DMS153 treated with DMSO at 0.1 percent for 48 hours (cell line): ENCODE measurements at regions not wholly inside any gene's neighbourhood (a gene's known extent, or its start where the extent isn't known, plus 50 kb on each side); places are given as distances from the start of the nearest gene placed in this dataset.
A peak's percentile ranks its signal among the peaks of the same experiment; 100 is the strongest.
"Not testable (repeated sequence)": the region's sequence is repeated elsewhere in the genome, so short reads cannot be mapped to it uniquely, and the experiment has no call there.

Experiments used
- DNase-seq: peaks from one replicate; lab custom pipeline; 2025; ENCODE audit not compliant: unreplicated experiment; lab: John Stamatoyannopoulos, UW

DNA sequence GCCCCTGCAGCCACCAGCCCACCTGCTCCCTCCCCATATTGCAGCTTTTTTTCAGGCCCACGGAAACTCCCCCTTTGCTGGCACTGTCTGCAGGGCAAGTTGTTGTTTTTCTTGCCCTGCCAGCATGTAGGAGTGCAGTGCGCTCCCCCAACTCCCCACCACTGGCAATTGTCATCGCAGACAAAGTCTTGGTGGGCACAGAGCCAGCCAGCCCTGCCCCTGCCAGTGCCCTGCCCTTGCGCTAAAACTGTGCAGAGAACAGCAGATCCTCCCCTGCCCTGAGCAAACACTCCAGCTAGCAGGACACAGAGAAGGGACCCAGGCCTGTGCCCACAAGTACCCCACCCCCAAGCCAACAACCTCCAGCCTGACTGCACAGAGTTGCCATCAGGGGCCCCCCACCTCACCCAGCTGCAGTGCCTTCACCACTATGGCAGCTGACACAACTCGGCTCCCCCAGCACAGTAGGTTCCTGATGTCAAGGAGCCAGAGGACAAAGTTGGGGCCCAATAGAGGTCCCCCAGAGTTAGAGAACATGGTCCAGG is 158.1 kb upstream of the ARHGAP42 start:
- no peak for DNase-seq

DNA sequence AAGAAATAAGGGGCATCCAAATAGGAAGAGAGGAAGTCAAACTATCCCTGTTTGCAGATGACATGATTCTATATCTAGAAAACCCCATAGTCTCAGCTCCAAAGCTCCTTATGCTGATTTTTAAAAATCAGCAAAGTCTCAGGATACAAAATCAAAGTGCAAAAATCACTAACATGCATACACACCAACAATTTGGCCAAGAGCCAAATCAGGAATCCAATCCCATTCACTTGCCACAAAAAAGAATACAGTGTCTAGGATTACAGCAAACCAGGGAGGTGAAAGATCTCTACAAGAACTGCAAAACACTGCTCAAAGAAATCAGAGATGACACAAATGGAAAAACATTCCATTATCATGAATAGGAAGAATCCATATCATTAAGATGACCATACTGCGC is 155.8 kb upstream of the ARHGAP42 start:
- not testable (repeated sequence) for DNase-seq

GRCh38 chr11:100536979-100537378 is 150.1 kb upstream of the ARHGAP42 start:
- DNase-seq: no peak

- no peak for DNase-seq
Observed at GRCh38 chr11:100543386-100543785, 143.7 kb upstream of the ARHGAP42 start.

- no peak for DNase-seq
Observed at GRCh38 chr11:100545556-100545955, 141.5 kb upstream of the ARHGAP42 start.

- DNase-seq: no peak
Observed at GRCh38 chr11:100545970-100546369, 141.1 kb upstream of the ARHGAP42 start.

DNA sequence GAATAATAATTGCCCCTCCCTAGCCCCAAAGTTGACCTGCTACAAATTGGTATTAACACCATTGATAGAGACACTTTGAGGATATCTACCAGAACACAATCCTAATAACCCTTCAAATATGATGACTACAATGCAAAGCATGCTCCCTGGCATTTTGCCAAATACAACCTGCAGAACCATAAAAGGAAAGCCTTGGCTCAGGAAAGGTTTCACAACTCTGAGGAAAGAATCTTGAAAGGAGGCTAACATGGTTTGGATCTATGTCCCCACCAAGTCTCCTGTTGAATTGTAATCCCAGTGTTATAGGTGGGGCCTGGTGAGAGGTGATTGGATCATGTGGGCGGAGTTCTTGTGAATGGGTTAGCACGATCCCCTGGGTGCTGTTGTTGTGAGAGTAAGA is 140.4 kb upstream of the ARHGAP42 start:
- DNase-seq: no peak

- no peak for DNase-seq
Observed at GRCh38 chr11:100550298-100550697, 136.8 kb upstream of the ARHGAP42 start.

- no peak for DNase-seq
Observed at GRCh38 chr11:100550912-100551632, 136.0 kb upstream of the ARHGAP42 start.

- no peak for DNase-seq
Observed at GRCh38 chr11:100555931-100556330, 131.2 kb upstream of the ARHGAP42 start.

GRCh38 chr11:100556781-100557180 is 130.3 kb upstream of the ARHGAP42 start:
- no peak for DNase-seq

- no peak for DNase-seq
Observed at GRCh38 chr11:100557830-100558611, 129.1 kb upstream of the ARHGAP42 start.

DNA sequence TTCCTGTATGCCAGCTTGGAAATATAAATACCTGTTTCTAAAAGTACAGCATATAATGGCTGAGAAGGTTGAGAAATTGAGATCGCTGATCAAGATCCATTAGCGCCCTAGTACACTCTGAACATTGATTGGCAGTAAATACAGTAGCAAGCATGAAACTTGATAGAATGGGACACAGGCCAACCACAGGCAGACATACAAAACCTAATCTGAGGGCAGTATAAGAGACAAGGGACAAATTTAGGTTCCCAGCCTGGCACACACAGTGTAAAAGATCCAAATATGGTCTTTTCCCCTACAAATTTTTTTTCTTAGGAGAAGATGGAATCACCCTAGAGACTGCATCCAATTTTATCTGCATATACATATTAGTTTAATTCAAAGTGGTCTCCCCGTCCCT is 126.5 kb upstream of the ARHGAP42 start:
- no peak for DNase-seq

DNA sequence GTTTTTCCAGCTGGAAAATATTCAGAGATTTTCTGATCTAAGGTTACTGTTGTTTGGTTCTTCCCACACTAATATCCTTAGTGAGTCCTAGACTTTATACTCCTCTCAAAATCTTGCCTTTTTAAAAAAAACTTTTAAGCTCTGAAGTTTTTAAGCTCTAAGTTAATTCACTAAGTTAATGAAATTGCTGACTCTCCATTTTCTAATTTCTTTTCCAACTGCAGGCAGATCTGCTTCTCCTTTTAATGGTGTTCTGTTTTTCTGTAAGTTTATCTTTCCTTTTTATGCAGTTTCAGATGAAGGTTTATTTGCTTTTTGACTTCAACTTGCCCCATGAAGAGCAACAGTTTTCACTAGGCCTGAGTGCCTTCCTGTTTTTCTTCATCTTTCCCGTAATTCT is 125.8 kb upstream of the ARHGAP42 start:
- DNase-seq: no peak

GRCh38 chr11:100562128-100562527 is 125.0 kb upstream of the ARHGAP42 start:
- DNase-seq: no peak

- DNase-seq: no peak
Observed at GRCh38 chr11:100563541-100564280, 123.4 kb upstream of the ARHGAP42 start.

DNA sequence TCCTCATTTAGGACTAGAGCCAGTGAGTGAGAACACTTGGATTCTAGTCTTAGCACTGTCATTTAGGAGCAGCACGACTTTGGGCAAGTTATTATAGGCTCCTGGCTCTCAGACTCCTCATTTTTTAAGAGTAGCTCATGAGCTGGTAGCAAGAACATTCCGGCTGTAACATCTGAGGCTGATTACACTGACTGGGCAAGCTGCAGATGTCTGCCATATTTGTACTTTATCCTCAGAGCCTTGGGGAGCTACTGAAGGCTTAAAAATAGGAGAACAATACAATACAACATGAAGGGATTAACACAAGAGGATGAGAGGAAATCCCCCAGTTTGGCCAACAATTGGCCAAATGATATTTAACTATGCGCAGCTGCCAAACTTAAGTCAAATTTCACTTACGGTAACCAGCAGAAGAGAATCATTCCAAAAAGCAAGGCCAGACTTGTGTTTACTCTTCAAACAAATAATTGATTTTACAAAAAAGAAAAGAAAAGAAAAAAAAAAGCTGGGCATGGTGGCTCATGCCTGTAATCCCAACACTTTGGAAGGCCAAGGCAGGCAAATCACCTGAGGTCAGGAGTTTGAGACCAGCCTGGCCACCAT is 113.1 kb upstream of the ARHGAP42 start:
- DNase-seq: no peak

DNA sequence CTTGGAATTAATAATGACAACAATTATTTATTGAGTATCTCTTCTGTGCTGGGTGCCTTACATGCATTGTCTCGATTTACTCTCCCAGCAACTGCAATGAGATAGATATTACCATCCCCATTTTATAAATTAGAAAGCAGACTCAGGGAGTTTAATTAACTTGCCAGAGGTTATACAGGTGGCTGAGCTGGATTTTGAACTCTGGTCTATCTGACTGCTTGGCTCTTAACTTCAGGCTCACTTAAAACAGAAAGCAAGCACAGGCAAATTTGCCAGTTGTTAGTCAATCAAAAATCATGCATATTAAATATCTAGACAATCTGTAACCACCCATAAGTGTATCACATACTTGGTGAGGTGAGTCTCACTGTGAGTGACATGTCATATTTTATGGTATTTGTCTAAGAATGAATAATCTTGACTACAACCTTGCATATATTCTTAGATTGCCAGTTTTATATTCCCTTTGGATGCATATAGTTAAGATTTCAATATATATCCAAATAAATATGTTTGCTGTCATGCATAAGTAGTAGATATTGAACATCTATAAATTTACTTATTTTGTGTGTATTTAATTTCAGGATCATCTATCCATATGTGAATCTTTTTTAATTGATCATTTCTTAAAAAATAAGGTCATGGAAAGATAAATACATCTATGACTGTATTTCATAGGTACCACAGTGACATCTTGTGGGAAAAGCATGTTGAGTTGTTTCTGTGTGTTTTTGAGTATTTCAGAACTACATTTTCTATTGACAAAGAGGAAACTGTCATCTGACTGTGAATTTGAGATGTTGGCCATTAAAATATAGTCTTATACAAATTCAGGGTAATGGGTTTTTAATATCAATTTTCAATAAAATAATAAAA is 112.0 kb upstream of the ARHGAP42 start:
- peak; percentile 16 for DNase-seq

DNA sequence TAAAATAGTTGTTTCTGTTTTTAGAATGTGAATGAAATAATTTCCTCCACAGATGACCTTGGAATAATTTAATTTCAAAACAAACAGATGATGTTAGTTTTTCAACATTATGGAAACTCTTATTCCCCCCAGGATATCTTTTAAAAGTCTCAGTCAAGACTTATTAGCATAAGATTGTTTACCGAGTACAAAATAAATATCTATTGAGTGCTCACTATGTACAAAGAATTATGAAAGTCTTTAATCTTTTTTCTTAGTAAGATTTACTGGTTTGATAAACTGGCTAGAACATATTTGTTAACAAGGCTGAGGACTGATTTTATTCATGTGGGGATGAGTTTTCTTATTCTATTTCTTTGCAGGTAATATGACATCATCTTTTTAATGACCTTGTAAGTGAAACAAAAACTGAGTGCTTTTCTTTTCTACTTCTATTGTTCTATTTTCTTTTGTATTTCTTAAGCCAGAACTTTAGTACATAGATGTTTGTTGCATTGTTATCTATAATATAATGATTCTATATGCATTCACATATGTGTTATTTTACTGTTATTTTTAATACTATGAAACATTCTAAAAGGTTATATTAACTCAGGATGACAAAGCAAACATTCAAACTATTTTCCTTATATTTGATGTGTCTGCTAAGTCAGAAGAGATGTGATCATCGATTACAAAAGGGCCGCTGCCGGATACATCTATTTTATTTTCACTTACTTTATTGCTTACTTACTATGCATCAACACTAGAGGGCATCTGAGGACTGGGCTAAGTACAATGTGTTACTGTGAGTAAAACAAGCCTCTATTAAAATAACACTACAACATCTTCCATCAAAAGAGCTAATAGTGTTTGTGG is 111.0 kb upstream of the ARHGAP42 start:
- peak; percentile 36 for DNase-seq
